GM19452 (cell line): ENCODE measurements at regions not wholly inside any gene's neighbourhood (a gene's known extent, or its start where the extent isn't known, plus 50 kb on each side); places are given as distances from the start of the nearest gene placed in this dataset.
A peak's percentile ranks its signal among the peaks of the same experiment; 100 is the strongest.
"Not testable (repeated sequence)": the region's sequence is repeated elsewhere in the genome, so short reads cannot be mapped to it uniquely, and the experiment has no call there.

ENCODE experiments used
- ATAC-seq: cut with Tn5 transposase; IDR thresholded peaks from one replicate; pipeline ENCODE4 v1.9.1; 2021; ENCODE audit not compliant: unreplicated experiment

- peak; percentile 71 for ATAC-seq
These were observed 1104.1 kb upstream of the TMEM132C start for GRCh38 chr12:127162902-127163301.

- ATAC-seq, result peak; percentile 52
These were observed 1101.2 kb upstream of the TMEM132C start for GRCh38 chr12:127165567-127166392.

- ATAC-seq, result no peak
These were observed 1097.4 kb upstream of the TMEM132C start for GRCh38 chr12:127169321-127170181.

GRCh38 chr12:127170226-127171180 is 1096.5 kb upstream of the TMEM132C start:
- no peak for ATAC-seq

GRCh38 chr12:127172861-127173260 is 1094.1 kb upstream of the TMEM132C start:
- no peak for ATAC-seq

- not testable (repeated sequence) for ATAC-seq
These were observed 1093.0 kb upstream of the TMEM132C start for GRCh38 chr12:127173971-127174370.

GRCh38 chr12:127174881-127175280 is 1092.1 kb upstream of the TMEM132C start:
- ATAC-seq, result no peak

GRCh38 chr12:127175361-127175760 is 1091.6 kb upstream of the TMEM132C start:
- ATAC-seq, result no peak

GRCh38 chr12:127176804-127177203 is 1090.2 kb upstream of the TMEM132C start:
- ATAC-seq, result no peak

- no peak for ATAC-seq
These were observed 1088.9 kb upstream of the TMEM132C start for GRCh38 chr12:127178052-127178451.

- ATAC-seq, result no peak
These were observed 1088.5 kb upstream of the TMEM132C start for GRCh38 chr12:127178463-127178862.

- ATAC-seq, result no peak
These were observed 1087.8 kb upstream of the TMEM132C start for GRCh38 chr12:127179176-127179575.

- no peak for ATAC-seq
These were observed 1085.0 kb upstream of the TMEM132C start for GRCh38 chr12:127182018-127182417.

- no peak for ATAC-seq
These were observed 1077.0 kb upstream of the TMEM132C start for GRCh38 chr12:127189992-127190391.

GRCh38 chr12:127191129-127191528 is 1075.8 kb upstream of the TMEM132C start:
- no peak for ATAC-seq

GRCh38 chr12:127192391-127192790 is 1074.6 kb upstream of the TMEM132C start:
- no peak for ATAC-seq

- ATAC-seq, result no peak
These were observed 1073.6 kb upstream of the TMEM132C start for GRCh38 chr12:127193341-127193740.

GRCh38 chr12:127194176-127194575 is 1072.8 kb upstream of the TMEM132C start:
- no peak for ATAC-seq

- no peak for ATAC-seq
These were observed 1061.0 kb upstream of the TMEM132C start for GRCh38 chr12:127205781-127206555.

- ATAC-seq, result no peak
These were observed 1057.7 kb upstream of the TMEM132C start for GRCh38 chr12:127209318-127209717.
